ENCODE measurements at regions not wholly inside any gene's neighbourhood (a gene's known extent, or its start where the extent isn't known, plus 50 kb on each side); places are given as distances from the start of the nearest gene placed in this dataset.

DNA sequence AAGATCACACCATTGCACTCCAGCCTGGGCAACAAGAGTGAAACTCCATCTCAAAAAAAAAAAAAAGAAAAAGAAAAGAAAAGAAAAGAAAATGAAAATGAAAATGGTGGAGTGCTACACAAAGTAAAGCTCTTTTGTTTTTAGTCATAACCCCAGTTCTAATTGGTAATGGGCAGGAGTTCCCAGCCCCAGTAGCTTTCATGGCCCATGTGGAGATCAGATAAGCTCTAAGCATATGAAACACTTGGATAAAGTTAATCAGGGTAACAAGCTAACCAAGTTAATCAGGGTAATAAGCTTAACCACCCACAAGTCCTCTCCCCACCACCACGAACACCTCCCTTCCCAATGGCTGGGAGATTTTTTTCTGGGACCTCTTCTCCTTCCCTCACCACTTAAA lies 240.8 kb downstream of the BCL11A start:
- Histone ChIP-seq H3K4me3 (no peak overlapping the region), H4K20me1 (ENCODE audit: insufficient read depth) (no peaks in the 10 kb centered on the region), H3K9me3 (ENCODE audit: insufficient read depth, low read depth) (no peaks in the 10 kb centered on the region), H3K9me2 (ENCODE audit: insufficient read depth) (no peaks in the 10 kb centered on the region), H2AFZ (no peak overlapping the region), H3K27ac (no peak overlapping the region), H3K79me2 (ENCODE audit: low read depth) (no peaks in the 10 kb centered on the region), H3K4me2 (no peak overlapping the region), H3K4me1 (replicated peaks; ENCODE audit: insufficient read depth) (no peaks in the 10 kb centered on the region), H3K27me3 (ENCODE audit: insufficient read depth, low read depth) (peaks cover 47% of the 10 kb centered on the region), H3F3A (ENCODE audit: insufficient read depth, low read depth) (no peaks in the 10 kb centered on the region), H3K36me3 (ENCODE audit: low read depth) (no peaks in the 10 kb centered on the region)
- ChIA-PET POLR2A (ENCODE audit: unreplicated experiment) (no interaction called here), CTCF (no interaction called here)
- intact Hi-C loops (cut with micrococcal nuclease; ENCODE audit: unreplicated experiment), result no loop called here
- no peak for DNase-seq
- TF ChIP-seq, protein P1, sequence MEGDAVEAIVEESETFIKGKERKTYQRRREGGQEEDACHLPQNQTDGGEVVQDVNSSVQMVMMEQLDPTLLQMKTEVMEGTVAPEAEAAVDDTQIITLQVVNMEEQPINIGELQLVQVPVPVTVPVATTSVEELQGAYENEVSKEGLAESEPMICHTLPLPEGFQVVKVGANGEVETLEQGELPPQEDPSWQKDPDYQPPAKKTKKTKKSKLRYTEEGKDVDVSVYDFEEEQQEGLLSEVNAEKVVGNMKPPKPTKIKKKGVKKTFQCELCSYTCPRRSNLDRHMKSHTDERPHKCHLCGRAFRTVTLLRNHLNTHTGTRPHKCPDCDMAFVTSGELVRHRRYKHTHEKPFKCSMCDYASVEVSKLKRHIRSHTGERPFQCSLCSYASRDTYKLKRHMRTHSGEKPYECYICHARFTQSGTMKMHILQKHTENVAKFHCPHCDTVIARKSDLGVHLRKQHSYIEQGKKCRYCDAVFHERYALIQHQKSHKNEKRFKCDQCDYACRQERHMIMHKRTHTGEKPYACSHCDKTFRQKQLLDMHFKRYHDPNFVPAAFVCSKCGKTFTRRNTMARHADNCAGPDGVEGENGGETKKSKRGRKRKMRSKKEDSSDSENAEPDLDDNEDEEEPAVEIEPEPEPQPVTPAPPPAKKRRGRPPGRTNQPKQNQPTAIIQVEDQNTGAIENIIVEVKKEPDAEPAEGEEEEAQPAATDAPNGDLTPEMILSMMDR (conservative IDR thresholded peaks at IDR 0.05), result no peak
- no peak for TF ChIP-seq EZH2 (IDR thresholded peaks at IDR 0.05; ENCODE audit: low read depth)
- no TSS peak for BruUV-seq (replicated peaks)

DNA sequence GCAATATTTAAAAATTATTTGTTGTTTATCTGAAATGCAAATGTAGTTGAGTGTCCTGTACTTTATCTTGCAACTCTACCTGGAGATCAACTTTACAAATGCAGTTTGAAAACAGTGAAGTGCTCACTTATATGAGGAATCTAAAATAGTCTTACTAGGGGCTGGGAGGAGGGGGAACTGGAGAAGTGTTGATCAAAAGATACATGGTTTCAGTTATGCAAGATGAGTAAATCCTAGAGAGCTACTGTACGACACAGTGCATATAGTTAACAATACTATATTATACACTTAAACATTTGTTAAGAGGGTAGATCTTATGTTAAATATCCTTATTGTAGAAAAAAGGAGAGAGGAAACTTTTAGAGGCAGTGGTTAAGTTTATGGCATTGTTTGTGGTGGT lies 241.9 kb downstream of the BCL11A start:
- H4K20me1 ChIP-seq (ENCODE audit: insufficient read depth), result no peaks in the 10 kb centered on the region
- H3K9me2 ChIP-seq (ENCODE audit: insufficient read depth), result no peaks in the 10 kb centered on the region
- no peak overlapping the region for H2AFZ ChIP-seq
- BruUV-seq (replicated peaks), result no TSS peak
- TF ChIP-seq, protein P1 (conservative IDR thresholded peaks at IDR 0.05), result no peak
- no peak for TF ChIP-seq EZH2 (IDR thresholded peaks at IDR 0.05; ENCODE audit: low read depth)
- intact Hi-C loops (cut with micrococcal nuclease; ENCODE audit: unreplicated experiment), result no loop called here
- H3K36me3 ChIP-seq (ENCODE audit: low read depth), result no peaks in the 10 kb centered on the region
- H3K27me3 ChIP-seq (ENCODE audit: insufficient read depth, low read depth), result peaks cover 39% of the 10 kb centered on the region
- no peaks in the 10 kb centered on the region for H3K9me3 ChIP-seq (ENCODE audit: insufficient read depth, low read depth)
- H3K79me2 ChIP-seq (ENCODE audit: low read depth), result no peaks in the 10 kb centered on the region
- H3K27ac ChIP-seq, result no peak overlapping the region
- POLR2A ChIA-PET (ENCODE audit: unreplicated experiment), result no interaction called here
- CTCF ChIA-PET, result no interaction called here
- H3K4me3 ChIP-seq, result no peak overlapping the region
- no peak for DNase-seq
- H3F3A ChIP-seq (ENCODE audit: insufficient read depth, low read depth), result no peaks in the 10 kb centered on the region
- no peak overlapping the region for H3K4me2 ChIP-seq
- H3K4me1 ChIP-seq (replicated peaks; ENCODE audit: insufficient read depth), result no peaks in the 10 kb centered on the region

DNA sequence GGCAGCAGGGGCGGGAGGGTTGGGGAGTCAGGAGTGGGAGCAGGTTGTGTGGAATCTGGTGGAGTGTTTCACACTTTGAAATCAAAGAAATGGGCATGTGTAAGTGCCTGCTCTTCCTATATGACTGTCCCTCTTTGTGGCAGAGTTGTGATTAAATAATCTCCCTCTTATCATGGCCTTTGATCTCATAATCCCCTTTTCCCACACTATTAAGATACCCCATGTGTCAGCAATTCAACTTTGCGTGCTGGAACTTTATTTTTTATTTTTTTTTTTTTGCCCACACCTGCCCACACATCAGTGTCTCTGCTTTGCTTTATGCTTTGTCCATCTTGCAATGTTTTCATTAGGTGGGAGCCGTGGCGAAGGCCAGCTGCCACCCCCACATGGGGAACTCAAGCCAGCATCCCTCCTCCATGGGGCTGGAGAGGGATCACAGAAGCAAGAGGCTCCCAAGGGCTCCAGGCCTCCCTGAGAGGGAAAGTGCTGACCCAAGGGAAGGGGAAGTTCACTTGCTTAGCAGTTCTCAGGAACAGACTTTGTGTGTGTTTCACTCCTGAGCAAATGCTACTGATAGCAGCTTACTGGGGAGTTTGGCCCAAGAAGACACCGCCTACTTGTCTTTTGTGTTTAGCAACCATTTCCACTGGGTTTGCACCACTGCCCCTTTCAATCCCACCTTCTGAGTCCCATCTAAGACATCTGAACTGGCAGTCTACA lies 243.4 kb downstream of the BCL11A start:
- Histone ChIP-seq H4K20me1 (ENCODE audit: insufficient read depth) (no peaks in the 10 kb centered on the region), H3K79me2 (ENCODE audit: low read depth) (no peaks in the 10 kb centered on the region), H3F3A (ENCODE audit: insufficient read depth, low read depth) (no peaks in the 10 kb centered on the region), H3K27ac (no peak overlapping the region), H3K4me2 (no peak overlapping the region), H3K27me3 (ENCODE audit: insufficient read depth, low read depth) (peaks cover 36% of the 10 kb centered on the region), H3K4me1 (replicated peaks; ENCODE audit: insufficient read depth) (no peaks in the 10 kb centered on the region), H3K9me2 (ENCODE audit: insufficient read depth) (no peaks in the 10 kb centered on the region), H3K9me3 (ENCODE audit: insufficient read depth, low read depth) (no peaks in the 10 kb centered on the region), H3K36me3 (ENCODE audit: low read depth) (no peaks in the 10 kb centered on the region), H2AFZ (no peak overlapping the region), H3K4me3 (no peak overlapping the region)
- POLR2A ChIA-PET (ENCODE audit: unreplicated experiment), result no interaction called here
- TF ChIP-seq, protein P1 (conservative IDR thresholded peaks at IDR 0.05), result no peak
- TF ChIP-seq EZH2 (IDR thresholded peaks at IDR 0.05; ENCODE audit: low read depth), result no peak
- DNase-seq, result no peak
- intact Hi-C loops (cut with micrococcal nuclease; ENCODE audit: unreplicated experiment), result no loop called here
- BruUV-seq (replicated peaks), result no TSS peak
- CTCF ChIA-PET, result no interaction called here

All from PC-9 (cell line).